AG10803 (cell line): ENCODE measurements at regions not wholly inside any gene's neighbourhood (a gene's known extent, or its start where the extent isn't known, plus 50 kb on each side); places are given as distances from the start of the nearest gene placed in this dataset.
A peak's percentile ranks its signal among the peaks of the same experiment; 100 is the strongest.

Source experiments
- DNase-seq: peaks from one replicate; pipeline ENCODE4 v3.0.0; 2010; ENCODE audit warnings: low read depth
- H3K4me3 ChIP-seq: 2 replicates; pipeline ENCODE4 v1.5.1; 2011; ENCODE audit warnings: mild to moderate bottlenecking, low read length, control low read depth
- TF ChIP-seq, protein P1 (sequence below): conservative IDR thresholded peaks from 2 replicates; pipeline ENCODE4 v1.5.1; 2011; ENCODE audit warnings: mild to moderate bottlenecking, low read length, control low read depth, inconsistent platforms

DNA sequence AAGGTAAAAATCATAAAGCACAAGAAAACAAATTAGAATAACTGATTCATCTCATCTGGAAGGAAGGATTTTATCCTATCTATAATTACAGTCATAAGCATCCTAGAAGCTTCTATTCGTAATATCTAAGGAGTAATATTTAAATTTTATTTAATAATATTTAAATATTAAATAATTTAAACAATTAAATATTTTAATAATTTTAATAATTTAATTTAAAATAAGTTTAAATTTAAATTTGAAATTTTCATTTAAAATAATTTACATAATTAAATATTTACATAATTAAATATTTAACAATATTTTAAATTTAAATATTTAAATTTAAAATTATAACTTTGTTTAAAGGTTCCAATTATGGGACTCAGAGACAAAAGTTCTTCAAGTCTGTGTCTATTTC is 127.5 kb upstream of the GK2 start:
- no peak overlapping the region for H3K4me3 ChIP-seq
- DNase-seq = no peak
- TF ChIP-seq, protein P1, sequence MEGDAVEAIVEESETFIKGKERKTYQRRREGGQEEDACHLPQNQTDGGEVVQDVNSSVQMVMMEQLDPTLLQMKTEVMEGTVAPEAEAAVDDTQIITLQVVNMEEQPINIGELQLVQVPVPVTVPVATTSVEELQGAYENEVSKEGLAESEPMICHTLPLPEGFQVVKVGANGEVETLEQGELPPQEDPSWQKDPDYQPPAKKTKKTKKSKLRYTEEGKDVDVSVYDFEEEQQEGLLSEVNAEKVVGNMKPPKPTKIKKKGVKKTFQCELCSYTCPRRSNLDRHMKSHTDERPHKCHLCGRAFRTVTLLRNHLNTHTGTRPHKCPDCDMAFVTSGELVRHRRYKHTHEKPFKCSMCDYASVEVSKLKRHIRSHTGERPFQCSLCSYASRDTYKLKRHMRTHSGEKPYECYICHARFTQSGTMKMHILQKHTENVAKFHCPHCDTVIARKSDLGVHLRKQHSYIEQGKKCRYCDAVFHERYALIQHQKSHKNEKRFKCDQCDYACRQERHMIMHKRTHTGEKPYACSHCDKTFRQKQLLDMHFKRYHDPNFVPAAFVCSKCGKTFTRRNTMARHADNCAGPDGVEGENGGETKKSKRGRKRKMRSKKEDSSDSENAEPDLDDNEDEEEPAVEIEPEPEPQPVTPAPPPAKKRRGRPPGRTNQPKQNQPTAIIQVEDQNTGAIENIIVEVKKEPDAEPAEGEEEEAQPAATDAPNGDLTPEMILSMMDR = no peak

DNA sequence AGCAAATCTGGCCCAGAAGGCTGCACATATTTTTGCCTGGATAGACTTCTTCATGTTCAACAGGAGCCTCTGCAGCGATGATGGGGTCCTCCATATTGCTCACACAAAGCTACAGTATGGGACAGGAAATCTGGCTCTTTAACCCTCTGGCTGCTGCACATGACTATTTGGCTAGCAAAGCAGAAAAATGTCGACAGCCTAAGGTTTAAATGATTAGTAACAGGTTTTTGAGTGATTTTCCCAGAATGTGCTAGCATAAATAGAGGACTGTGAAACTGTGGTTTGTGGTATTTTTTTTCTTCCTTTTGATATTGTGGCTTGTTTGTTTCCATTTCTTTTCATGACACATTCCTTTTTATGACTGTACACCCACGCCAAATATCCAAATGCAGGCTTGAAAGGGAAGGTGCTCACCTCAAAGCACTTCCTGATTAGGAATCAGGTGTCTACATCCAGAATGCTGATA is 120.2 kb upstream of the GK2 start:
- H3K4me3 ChIP-seq = no peak overlapping the region
- TF ChIP-seq, protein P1 = no peak
- peak; percentile 0 for DNase-seq

DNA sequence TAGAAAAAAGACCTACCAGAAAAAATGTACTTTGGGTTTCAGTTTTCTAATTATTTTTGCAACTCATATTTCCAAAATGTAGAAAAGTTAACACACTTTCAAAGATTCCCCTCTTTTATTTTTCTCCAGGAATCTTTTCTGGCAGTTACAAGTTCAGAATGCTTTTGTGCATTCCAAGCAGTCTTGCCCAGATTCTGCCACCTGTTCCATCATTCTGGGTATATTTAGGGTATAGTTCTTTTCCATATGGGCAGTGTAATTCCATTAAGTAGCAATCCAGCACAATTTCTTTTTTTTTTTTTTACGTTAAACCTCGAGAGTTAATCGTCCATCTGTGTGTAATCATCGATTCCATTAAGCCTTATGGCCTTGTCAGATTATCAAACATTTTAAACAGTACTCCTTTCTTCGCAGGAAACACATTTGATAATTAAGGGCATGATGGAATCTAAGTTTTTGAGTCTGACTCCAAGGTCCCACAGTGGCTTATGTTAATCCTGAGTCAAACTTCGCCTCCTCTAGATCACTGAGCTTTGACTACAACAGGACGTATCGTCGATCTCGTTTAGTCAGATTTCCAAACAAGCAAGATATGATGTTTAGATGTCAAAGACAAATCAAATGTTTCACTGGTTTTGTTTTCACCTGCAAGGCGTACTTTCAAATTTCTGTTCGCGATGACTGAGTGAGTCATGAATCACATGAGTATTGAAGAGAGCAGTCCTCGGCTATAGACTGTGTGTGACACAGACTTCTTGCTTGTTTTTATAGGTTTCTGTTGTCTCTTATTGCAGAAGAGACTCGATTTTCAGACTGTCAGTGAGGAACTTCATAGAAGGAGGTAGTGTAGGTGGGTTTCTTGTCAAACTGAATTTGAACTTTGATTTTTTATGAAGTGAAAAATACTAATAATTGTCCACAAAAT is 118.9 kb upstream of the GK2 start:
- no peak for DNase-seq
- TF ChIP-seq, protein P1 = no peak
- H3K4me3 ChIP-seq = no peak overlapping the region

DNA sequence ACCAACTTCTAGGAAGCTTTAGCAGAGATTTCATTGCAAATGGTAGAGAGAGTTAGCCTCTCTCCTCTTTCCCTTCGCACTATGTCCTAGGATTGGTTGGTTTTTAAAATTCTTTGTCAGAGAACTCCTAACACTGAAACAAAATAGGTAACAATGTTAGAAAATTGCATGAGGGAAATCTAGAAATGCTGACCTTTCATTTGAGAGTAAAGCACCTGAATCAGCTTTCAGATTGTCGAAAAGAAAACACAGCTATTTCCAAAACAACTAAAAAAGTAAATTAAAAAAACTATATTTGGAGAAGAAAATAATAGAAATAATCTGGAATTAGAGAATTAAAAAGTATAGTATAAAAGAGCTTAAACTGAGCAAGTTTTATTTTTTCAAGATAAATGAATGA is 108.1 kb upstream of the GK2 start:
- H3K4me3 ChIP-seq = no peak overlapping the region
- DNase-seq = no peak
- TF ChIP-seq, protein P1 = no peak

DNA sequence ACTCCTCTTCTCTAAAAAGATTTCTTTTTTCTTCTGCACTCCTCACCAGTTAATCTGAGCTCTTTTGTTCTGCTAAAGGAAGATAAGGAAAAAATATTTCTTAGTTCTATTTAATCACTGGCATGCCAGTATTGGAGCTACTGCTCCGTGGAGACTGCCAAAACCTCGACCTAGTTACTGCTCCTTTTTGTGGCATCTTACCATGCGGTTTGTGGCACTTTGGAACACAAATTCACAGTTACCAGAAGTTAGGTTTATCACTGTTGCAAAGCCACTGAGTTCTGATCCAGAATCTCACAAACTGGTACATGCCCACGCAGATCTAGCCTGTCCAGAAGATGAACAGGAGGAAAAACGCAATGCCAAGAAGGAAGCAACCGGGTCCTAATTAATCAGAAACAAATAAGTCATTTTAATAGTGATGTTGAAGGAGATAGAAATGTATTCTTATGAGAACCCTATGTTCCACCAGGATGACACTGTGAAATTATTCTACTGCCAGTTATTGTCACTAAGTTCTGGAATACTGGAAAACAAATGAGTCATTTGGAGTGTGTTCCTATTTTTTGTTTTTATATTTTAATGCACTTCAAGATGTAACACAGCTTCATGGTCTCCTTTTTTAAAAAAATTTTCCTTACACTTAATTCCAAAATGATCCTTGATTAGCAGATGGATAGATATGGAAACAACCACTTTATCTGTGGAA is 106.7 kb upstream of the GK2 start:
- TF ChIP-seq, protein P1 = no peak
- H3K4me3 ChIP-seq = no peak overlapping the region
- no peak for DNase-seq

DNA sequence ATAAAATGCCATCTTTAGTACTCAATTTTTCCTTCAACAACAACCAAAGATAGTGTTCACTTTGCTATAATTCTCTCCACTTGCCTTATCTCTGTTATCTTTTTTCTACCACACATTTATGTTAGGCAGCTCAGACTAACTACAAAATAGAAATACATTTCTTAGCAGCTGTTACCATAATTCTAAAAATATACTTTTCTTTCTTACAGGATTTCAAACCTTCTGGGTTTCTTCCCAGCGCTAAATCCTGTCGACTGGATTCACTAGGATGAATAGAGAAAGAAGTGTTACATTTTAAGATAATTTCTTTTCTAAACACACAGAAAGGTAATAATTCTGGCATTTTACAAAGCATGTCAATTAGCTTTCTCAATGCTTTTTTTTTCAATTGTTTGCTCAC is 105.5 kb upstream of the GK2 start:
- no peak for DNase-seq
- TF ChIP-seq, protein P1 = no peak
- no peak overlapping the region for H3K4me3 ChIP-seq
